IMR-90 (cell line): ENCODE measurements at regions not wholly inside any gene's neighbourhood (a gene's known extent, or its start where the extent isn't known, plus 50 kb on each side); places are given as distances from the start of the nearest gene placed in this dataset.

Experiments
- ATAC-seq: fragments of 200-7000 bp; cut with Tn5 transposase; 2 replicates; pipeline ENCODE4 v1.9.1; 2020; ENCODE audit warnings: low read depth, mild to moderate bottlenecking, moderate library complexity
- BruUV-seq: library from RNA; stranded (reverse); fragments of 400-500 nt; replicated peaks from 2 replicates; lab custom pipeline; 2021; lab: Mats Ljungman, UMichigan
- CTCF ChIA-PET: fragments of 300-600 bp; formaldehyde crosslinking; extraction: SDS; loops from one replicate; lab custom pipeline; 2021; ENCODE audit warnings: antibody characterized with exemption; lab: Yijun Ruan, JAX
- POLR2A ChIA-PET: fragments of 300-600 bp; sonication (Branson Sonifier 250); formaldehyde crosslinking; loops from one replicate; lab custom pipeline; 2022; ENCODE audit warnings: antibody characterized with exemption; ENCODE audit not compliant: unreplicated experiment; lab: Charles Lee
- DNase-seq: peaks from one replicate; pipeline ENCODE4 v3.0.0; 2013
- H2AFZ ChIP-seq: replicated peaks from 2 replicates; pipeline ENCODE3; 2013; ENCODE audit warnings: low read length, mild to moderate bottlenecking; ENCODE audit not compliant: poor library complexity
- H2AK5ac ChIP-seq: 2 replicates; pipeline ENCODE4 v1.6.1; 2013; ENCODE audit warnings: low read depth, low read length, inconsistent platforms
- H2AK9ac ChIP-seq: replicated peaks from 2 replicates; pipeline ENCODE3; 2013; ENCODE audit warnings: mild to moderate bottlenecking, low read depth, low read length, moderate library complexity; ENCODE audit not compliant: poor library complexity
- H2BK120ac ChIP-seq: 2 replicates; pipeline ENCODE4 v1.6.1; 2013; ENCODE audit warnings: low read depth, low read length, inconsistent platforms
- H2BK15ac ChIP-seq: 3 replicates; pipeline ENCODE4 v1.6.1; 2013; ENCODE audit warnings: low read depth, low read length, inconsistent platforms
- H2BK20ac ChIP-seq: 2 replicates; pipeline ENCODE4 v1.6.1; 2013; ENCODE audit warnings: low read depth, mild to moderate bottlenecking, inconsistent platforms, low read length, moderate library complexity
- H2BK5ac ChIP-seq: 2 replicates; pipeline ENCODE4 v1.6.1; 2013; ENCODE audit warnings: mild to moderate bottlenecking, low read depth, low read length, inconsistent platforms; ENCODE audit not compliant: poor library complexity, severe bottlenecking
- H3K14ac ChIP-seq: replicated peaks from 2 replicates; pipeline ENCODE4 v1.6.1; 2013; ENCODE audit warnings: low read depth, low read length, inconsistent platforms
- H3K18ac ChIP-seq: 2 replicates; pipeline ENCODE4 v1.6.1; 2013; ENCODE audit warnings: low read depth, low read length, control low read depth
- H3K23ac ChIP-seq: 2 replicates; pipeline ENCODE4 v1.6.1; 2013; ENCODE audit warnings: low read depth, low read length, inconsistent platforms
- H3K27ac ChIP-seq: 2 replicates; pipeline ENCODE4 v1.5.1; 2013; ENCODE audit warnings: mild to moderate bottlenecking, control low read depth, low read length; ENCODE audit not compliant: insufficient read depth
- H3K27me3 ChIP-seq: 2 replicates; pipeline ENCODE4 v1.6.1; 2013; ENCODE audit warnings: low read length; ENCODE audit not compliant: control insufficient read depth, insufficient read depth
- H3K36me3 ChIP-seq: 2 replicates; pipeline ENCODE4 v1.6.1; 2013; ENCODE audit warnings: low read length, mixed read lengths; ENCODE audit not compliant: control insufficient read depth, insufficient read depth
- H3K4ac ChIP-seq: 2 replicates; pipeline ENCODE4 v1.6.1; 2013; ENCODE audit warnings: low read depth, low read length, inconsistent platforms
- H3K4me1 ChIP-seq: 2 replicates; pipeline ENCODE4 v1.6.1; 2013; ENCODE audit warnings: low read length, mixed read lengths; ENCODE audit not compliant: control insufficient read depth, insufficient read depth
- H3K4me2 ChIP-seq: 2 replicates; pipeline ENCODE4 v1.6.1; 2013; ENCODE audit warnings: low read depth, mild to moderate bottlenecking, control low read depth, low read length, moderate library complexity
- H3K4me3 ChIP-seq: 2 replicates; pipeline ENCODE4 v1.5.1; 2013; ENCODE audit warnings: low read depth, mild to moderate bottlenecking, control low read depth, low read length, moderate library complexity; ENCODE audit not compliant: insufficient read depth
- H3K56ac ChIP-seq: 2 replicates; pipeline ENCODE4 v1.6.1; 2013; ENCODE audit warnings: low read length, inconsistent platforms; ENCODE audit not compliant: insufficient read depth; ENCODE audit errors: extremely low read depth
- H3K79me1 ChIP-seq, 2 experiments: 2 replicates each; pipeline ENCODE4 v1.6.1; 2013; ENCODE audit warnings: low read length in 2 of 2, inconsistent platforms in 1 of 2, low read depth in 1 of 2
- H3K9ac ChIP-seq: 2 replicates; pipeline ENCODE4 v1.6.1; 2013; ENCODE audit warnings: low read depth, low read length, control low read depth
- H3K9me1 ChIP-seq: 2 replicates; pipeline ENCODE4 v1.6.1; 2013; ENCODE audit warnings: low read length, inconsistent platforms; ENCODE audit not compliant: insufficient read depth
- H3K9me3 ChIP-seq: 2 replicates; pipeline ENCODE4 v1.6.1; 2013; ENCODE audit warnings: low read length; ENCODE audit not compliant: control insufficient read depth, insufficient read depth
- H4K20me1 ChIP-seq: 2 replicates; pipeline ENCODE4 v1.6.1; 2013; ENCODE audit warnings: low read length, inconsistent platforms; ENCODE audit not compliant: insufficient read depth
- H4K5ac ChIP-seq: 2 replicates; pipeline ENCODE4 v1.6.1; 2013; ENCODE audit warnings: mild to moderate bottlenecking, low read depth, low read length, control low read depth
- H4K8ac ChIP-seq, 2 experiments: 2 replicates each; pipeline ENCODE4 v1.6.1; 2013; ENCODE audit warnings: low read depth in 2 of 2, low read length in 2 of 2, control low read depth in 1 of 2, inconsistent platforms in 1 of 2
- H4K91ac ChIP-seq: 2 replicates; pipeline ENCODE4 v1.6.1; 2013; ENCODE audit warnings: low read depth, low read length, inconsistent platforms; ENCODE audit not compliant: insufficient read depth
- CEBPB ChIP-seq: IDR thresholded peaks from 2 replicates; pipeline ENCODE4 v1.6.1; 2012; ENCODE audit warnings: low read depth, low read length, improper control_type of control experiment
- CHD1 ChIP-seq: IDR thresholded peaks from 2 replicates; pipeline ENCODE4 v1.6.1; 2012; ENCODE audit warnings: low read depth, low read length, improper control_type of control experiment
- WGBS, 2 experiments: methylation state at CpG; one replicate each; pipeline versions ENCODE4 v1.1.5 to v1.1.7; 2013; ENCODE audit warnings: missing lambda C conversion rate in 2 of 2; ENCODE audit not compliant: insufficient read length in 1 of 2; ENCODE audit errors: extremely low coverage in 2 of 2; 5-methylcytosine and 5-hydroxymethylcytosine counted together
- dilution Hi-C: fragments of 300-500 bp; cut with HindIII; formaldehyde crosslinking; loops from one replicate; pipeline ENCODE4 v1.14.3; 2018; ENCODE audit warnings: low sequenced_read_pairs; ENCODE audit not compliant: unreplicated experiment
- in situ Hi-C: fragments of 300-500 bp; cut with MboI; formaldehyde crosslinking; loops from 3 replicates; pipeline ENCODE4 v1.14.3; 2019; ENCODE audit warnings: low sequenced_read_pairs, inconsistent platforms, mixed read lengths
- intact Hi-C: fragments of 100-400 bp; cut with micrococcal nuclease; formaldehyde crosslinking; loops from 2 replicates; pipeline ENCODE4 v1.10.0; 2022
- TF ChIP-seq, protein P1 (sequence below): fragments of 150-350 bp; IDR thresholded peaks from 2 replicates; pipeline ENCODE4 v1.6.1; 2016; ENCODE audit warnings: low read depth, mild to moderate bottlenecking, low read length, moderate library complexity, borderline replicate concordance
- TF ChIP-seq, protein P2 (sequence below): conservative IDR thresholded peaks from 2 replicates; pipeline ENCODE4 v1.5.1; 2012; ENCODE audit warnings: mild to moderate bottlenecking, low read depth, low read length, improper control_type of control experiment

DNA sequence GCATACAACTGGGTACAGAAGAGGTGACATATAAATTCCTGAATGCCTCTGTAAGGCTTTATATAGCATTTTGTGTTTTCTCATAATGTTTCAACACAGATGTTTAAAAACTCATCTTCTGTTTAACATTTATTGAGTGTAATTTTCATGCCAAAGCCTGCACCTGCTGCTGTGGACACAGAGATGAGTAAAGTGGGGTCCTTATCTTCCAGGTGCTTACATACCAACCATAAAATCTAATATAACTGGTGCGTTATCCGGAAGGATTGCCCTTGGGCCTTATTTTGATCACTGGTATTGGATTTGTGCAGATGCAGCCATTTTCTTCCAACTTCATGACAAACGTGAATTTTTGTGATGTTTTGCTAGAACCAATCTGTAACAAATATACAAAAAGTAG, 222.3 kb downstream of the DMRT2 start:
- Histone ChIP-seq H3K4me1 (no peaks in the 10 kb centered on the region), H4K5ac (no peak overlapping the region), H3K4ac (no peak overlapping the region), H4K91ac (no peak overlapping the region), H3K27ac (no peak overlapping the region), H3K23ac (no peak overlapping the region), H2AK9ac (no peak overlapping the region), H2AFZ (no peak overlapping the region), H3K4me2 (no peak overlapping the region), H3K14ac (no peak overlapping the region), H3K79me1 (no peaks in the 10 kb centered on the region), H2AK5ac (no peak overlapping the region), H3K56ac (no peak overlapping the region), H4K8ac (no peak overlapping the region), H2BK120ac (no peak overlapping the region), H3K27me3 (no peaks in the 10 kb centered on the region), H3K18ac (no peak overlapping the region), H2BK20ac (no peak overlapping the region), H3K36me3 (no peaks in the 10 kb centered on the region), H3K9me1 (no peaks in the 10 kb centered on the region), H3K9me3 (peaks cover 3% of the 10 kb centered on the region), H2BK5ac (no peak overlapping the region), H3K4me3 (no peak overlapping the region), H2BK15ac (no peak overlapping the region), H3K9ac (no peak overlapping the region), H4K20me1 (no peaks in the 10 kb centered on the region)
- no peak for DNase-seq
- ChIA-PET POLR2A (no interaction called here), CTCF (no interaction called here)
- intact Hi-C loops (no loop called here), in situ Hi-C loops (no loop called here), dilution Hi-C loops (no loop called here)
- BruUV-seq, result no TSS peak
- no peak for TF ChIP-seq CHD1
- TF ChIP-seq, protein P1, sequence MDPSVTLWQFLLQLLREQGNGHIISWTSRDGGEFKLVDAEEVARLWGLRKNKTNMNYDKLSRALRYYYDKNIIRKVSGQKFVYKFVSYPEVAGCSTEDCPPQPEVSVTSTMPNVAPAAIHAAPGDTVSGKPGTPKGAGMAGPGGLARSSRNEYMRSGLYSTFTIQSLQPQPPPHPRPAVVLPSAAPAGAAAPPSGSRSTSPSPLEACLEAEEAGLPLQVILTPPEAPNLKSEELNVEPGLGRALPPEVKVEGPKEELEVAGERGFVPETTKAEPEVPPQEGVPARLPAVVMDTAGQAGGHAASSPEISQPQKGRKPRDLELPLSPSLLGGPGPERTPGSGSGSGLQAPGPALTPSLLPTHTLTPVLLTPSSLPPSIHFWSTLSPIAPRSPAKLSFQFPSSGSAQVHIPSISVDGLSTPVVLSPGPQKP, result no peak
- TF ChIP-seq CEBPB, result no peak
- TF ChIP-seq, protein P2, sequence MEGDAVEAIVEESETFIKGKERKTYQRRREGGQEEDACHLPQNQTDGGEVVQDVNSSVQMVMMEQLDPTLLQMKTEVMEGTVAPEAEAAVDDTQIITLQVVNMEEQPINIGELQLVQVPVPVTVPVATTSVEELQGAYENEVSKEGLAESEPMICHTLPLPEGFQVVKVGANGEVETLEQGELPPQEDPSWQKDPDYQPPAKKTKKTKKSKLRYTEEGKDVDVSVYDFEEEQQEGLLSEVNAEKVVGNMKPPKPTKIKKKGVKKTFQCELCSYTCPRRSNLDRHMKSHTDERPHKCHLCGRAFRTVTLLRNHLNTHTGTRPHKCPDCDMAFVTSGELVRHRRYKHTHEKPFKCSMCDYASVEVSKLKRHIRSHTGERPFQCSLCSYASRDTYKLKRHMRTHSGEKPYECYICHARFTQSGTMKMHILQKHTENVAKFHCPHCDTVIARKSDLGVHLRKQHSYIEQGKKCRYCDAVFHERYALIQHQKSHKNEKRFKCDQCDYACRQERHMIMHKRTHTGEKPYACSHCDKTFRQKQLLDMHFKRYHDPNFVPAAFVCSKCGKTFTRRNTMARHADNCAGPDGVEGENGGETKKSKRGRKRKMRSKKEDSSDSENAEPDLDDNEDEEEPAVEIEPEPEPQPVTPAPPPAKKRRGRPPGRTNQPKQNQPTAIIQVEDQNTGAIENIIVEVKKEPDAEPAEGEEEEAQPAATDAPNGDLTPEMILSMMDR, result no peak
- ATAC-seq, result no peak
- WGBS, 2 experiments, result no CpG with 5 or more reads among the region's 3 CpGs
